ENCODE measurements at regions not wholly inside any gene's neighbourhood (a gene's known extent, or its start where the extent isn't known, plus 50 kb on each side); places are given as distances from the start of the nearest gene placed in this dataset.
A peak's percentile ranks its signal among the peaks of the same experiment; 100 is the strongest.

DNA sequence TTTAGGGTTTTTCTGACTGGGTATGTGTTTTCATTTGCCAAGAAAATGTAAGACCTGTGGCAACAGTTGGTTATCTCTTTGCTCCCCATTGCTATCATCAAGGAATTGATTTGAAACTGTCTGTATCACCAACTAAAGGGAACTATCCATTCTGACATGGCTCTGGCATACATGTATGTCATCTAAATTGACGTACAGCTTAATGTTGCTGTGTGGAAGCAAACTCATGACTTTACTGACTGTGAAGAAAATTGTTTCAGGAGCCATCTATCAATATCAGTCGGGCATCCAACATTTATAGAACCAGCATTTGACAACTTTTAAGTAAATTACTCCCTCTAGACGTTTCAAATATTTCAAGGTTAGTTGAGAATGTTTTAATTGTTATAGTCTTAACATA lies 555.8 kb upstream of the EPHA7 start:
- H3K4me3 ChIP-seq (replicated peaks in 1 of 4; ENCODE audit: control extremely low read depth in 1 of 4, insufficient read depth in 1 of 4, low read depth in 3 of 4, low read length in 4 of 4): no peak overlapping the region
- TF ChIP-seq, protein P1, sequence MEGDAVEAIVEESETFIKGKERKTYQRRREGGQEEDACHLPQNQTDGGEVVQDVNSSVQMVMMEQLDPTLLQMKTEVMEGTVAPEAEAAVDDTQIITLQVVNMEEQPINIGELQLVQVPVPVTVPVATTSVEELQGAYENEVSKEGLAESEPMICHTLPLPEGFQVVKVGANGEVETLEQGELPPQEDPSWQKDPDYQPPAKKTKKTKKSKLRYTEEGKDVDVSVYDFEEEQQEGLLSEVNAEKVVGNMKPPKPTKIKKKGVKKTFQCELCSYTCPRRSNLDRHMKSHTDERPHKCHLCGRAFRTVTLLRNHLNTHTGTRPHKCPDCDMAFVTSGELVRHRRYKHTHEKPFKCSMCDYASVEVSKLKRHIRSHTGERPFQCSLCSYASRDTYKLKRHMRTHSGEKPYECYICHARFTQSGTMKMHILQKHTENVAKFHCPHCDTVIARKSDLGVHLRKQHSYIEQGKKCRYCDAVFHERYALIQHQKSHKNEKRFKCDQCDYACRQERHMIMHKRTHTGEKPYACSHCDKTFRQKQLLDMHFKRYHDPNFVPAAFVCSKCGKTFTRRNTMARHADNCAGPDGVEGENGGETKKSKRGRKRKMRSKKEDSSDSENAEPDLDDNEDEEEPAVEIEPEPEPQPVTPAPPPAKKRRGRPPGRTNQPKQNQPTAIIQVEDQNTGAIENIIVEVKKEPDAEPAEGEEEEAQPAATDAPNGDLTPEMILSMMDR (conservative IDR thresholded peaks at IDR 0.05 in 1 of 2, IDR thresholded peaks at IDR 0.05 in 1 of 2; ENCODE audit: low read depth in 1 of 2, low read length in 2 of 2): no peak
- no peak for TF ChIP-seq EZH2 (IDR thresholded peaks at IDR 0.05; ENCODE audit: low read length, missing control alignments)
- DNase-seq (ENCODE audit: low read depth in 2 of 2): no peak
- H3K9me3 ChIP-seq (ENCODE audit: control insufficient read depth, insufficient read depth, low read depth, low read length): no peaks in the 10 kb centered on the region
- no peaks in the 10 kb centered on the region for H3K79me2 ChIP-seq (ENCODE audit: control insufficient read depth, insufficient read depth, low read length)
- no peak overlapping the region for H3K9ac ChIP-seq (ENCODE audit: insufficient read depth, low read length)
- no peaks in the 10 kb centered on the region for H3K27me3 ChIP-seq (ENCODE audit: control insufficient read depth, insufficient read depth, low read length)
- no peak overlapping the region for H3K4me2 ChIP-seq (ENCODE audit: extremely low read depth, insufficient read depth, low read length)
- H3K27ac ChIP-seq (ENCODE audit: insufficient read depth, low read length): no peak overlapping the region
- H2AFZ ChIP-seq (ENCODE audit: low read length): no peak overlapping the region
- H3K4me1 ChIP-seq (ENCODE audit: control insufficient read depth, extremely low read depth, insufficient read depth, low read length): no peaks in the 10 kb centered on the region
- no peaks in the 10 kb centered on the region for H3K36me3 ChIP-seq (ENCODE audit: control insufficient read depth, insufficient read depth, low read length)
- no peaks in the 10 kb centered on the region for H4K20me1 ChIP-seq (ENCODE audit: control insufficient read depth, extremely low read depth, insufficient read depth, low read length)

DNA sequence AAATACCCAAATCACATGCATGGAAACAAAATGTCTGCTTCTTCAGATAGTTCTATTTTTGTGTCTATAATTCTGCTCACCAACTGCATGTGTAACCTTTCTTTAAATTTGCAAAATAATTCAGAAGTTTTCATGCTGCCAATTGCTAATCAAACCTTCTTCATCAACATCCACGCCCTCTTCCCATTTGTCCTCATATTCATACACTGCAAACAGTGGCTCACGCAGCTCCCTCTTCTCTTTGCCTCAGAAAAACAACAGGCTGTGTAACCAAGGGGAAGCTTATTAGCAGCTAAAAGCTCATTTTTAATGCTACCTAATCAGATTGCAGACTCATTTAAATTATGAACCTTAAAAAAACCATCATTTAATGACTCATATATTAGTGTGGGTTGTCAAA lies 555.0 kb upstream of the EPHA7 start:
- Histone ChIP-seq H3K27ac (ENCODE audit: insufficient read depth, low read length) (no peak overlapping the region), H3K4me2 (ENCODE audit: extremely low read depth, insufficient read depth, low read length) (no peak overlapping the region), H3K9ac (ENCODE audit: insufficient read depth, low read length) (no peak overlapping the region), H3K4me3 (replicated peaks in 1 of 4; ENCODE audit: control extremely low read depth in 1 of 4, insufficient read depth in 1 of 4, low read depth in 3 of 4, low read length in 4 of 4) (no peak overlapping the region), H4K20me1 (ENCODE audit: control insufficient read depth, extremely low read depth, insufficient read depth, low read length) (no peaks in the 10 kb centered on the region), H2AFZ (ENCODE audit: low read length) (no peak overlapping the region), H3K36me3 (ENCODE audit: control insufficient read depth, insufficient read depth, low read length) (no peaks in the 10 kb centered on the region), H3K27me3 (ENCODE audit: control insufficient read depth, insufficient read depth, low read length) (no peaks in the 10 kb centered on the region), H3K79me2 (ENCODE audit: control insufficient read depth, insufficient read depth, low read length) (no peaks in the 10 kb centered on the region), H3K4me1 (ENCODE audit: control insufficient read depth, extremely low read depth, insufficient read depth, low read length) (no peaks in the 10 kb centered on the region), H3K9me3 (ENCODE audit: control insufficient read depth, insufficient read depth, low read depth, low read length) (no peaks in the 10 kb centered on the region)
- TF ChIP-seq, protein P1 (conservative IDR thresholded peaks at IDR 0.05 in 1 of 2, IDR thresholded peaks at IDR 0.05 in 1 of 2; ENCODE audit: low read depth in 1 of 2, low read length in 2 of 2): no peak
- TF ChIP-seq EZH2 (IDR thresholded peaks at IDR 0.05; ENCODE audit: low read length, missing control alignments): no peak
- DNase-seq (ENCODE audit: low read depth in 2 of 2): no peak

DNA sequence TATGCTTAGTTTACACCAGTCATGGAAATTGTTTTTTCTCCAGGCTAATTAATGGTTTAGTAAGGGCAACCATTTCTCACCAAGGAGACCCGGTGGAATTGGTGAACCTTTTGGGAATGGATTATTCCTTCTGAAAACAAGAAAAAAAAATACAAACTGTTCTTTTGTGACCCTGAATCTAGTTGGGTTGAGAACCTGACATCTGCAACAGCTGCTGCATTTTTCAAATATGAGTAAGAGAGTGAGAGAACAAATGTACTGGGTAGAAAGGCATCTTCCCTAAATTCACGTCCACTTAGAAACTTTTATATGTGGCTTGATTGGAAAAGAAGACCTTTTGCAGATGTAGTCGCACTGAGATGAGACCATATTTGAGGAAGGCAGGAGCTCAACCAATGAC lies 553.4 kb upstream of the EPHA7 start:
- H4K20me1 ChIP-seq (ENCODE audit: control insufficient read depth, extremely low read depth, insufficient read depth, low read length): no peaks in the 10 kb centered on the region
- TF ChIP-seq EZH2 (IDR thresholded peaks at IDR 0.05; ENCODE audit: low read length, missing control alignments): no peak
- TF ChIP-seq, protein P1 (conservative IDR thresholded peaks at IDR 0.05 in 1 of 2, IDR thresholded peaks at IDR 0.05 in 1 of 2; ENCODE audit: low read depth in 1 of 2, low read length in 2 of 2): no peak
- H3K27me3 ChIP-seq (ENCODE audit: control insufficient read depth, insufficient read depth, low read length): no peaks in the 10 kb centered on the region
- no peak overlapping the region for H2AFZ ChIP-seq (ENCODE audit: low read length)
- no peak overlapping the region for H3K27ac ChIP-seq (ENCODE audit: insufficient read depth, low read length)
- no peak overlapping the region for H3K9ac ChIP-seq (ENCODE audit: insufficient read depth, low read length)
- H3K36me3 ChIP-seq (ENCODE audit: control insufficient read depth, insufficient read depth, low read length): no peaks in the 10 kb centered on the region
- no peaks in the 10 kb centered on the region for H3K9me3 ChIP-seq (ENCODE audit: control insufficient read depth, insufficient read depth, low read depth, low read length)
- H3K4me2 ChIP-seq (ENCODE audit: extremely low read depth, insufficient read depth, low read length): no peak overlapping the region
- H3K79me2 ChIP-seq (ENCODE audit: control insufficient read depth, insufficient read depth, low read length): no peaks in the 10 kb centered on the region
- H3K4me1 ChIP-seq (ENCODE audit: control insufficient read depth, extremely low read depth, insufficient read depth, low read length): no peaks in the 10 kb centered on the region
- DNase-seq (ENCODE audit: low read depth in 2 of 2): peak in 1 of 2 donors; percentile 42
- H3K4me3 ChIP-seq (replicated peaks in 1 of 4; ENCODE audit: control extremely low read depth in 1 of 4, insufficient read depth in 1 of 4, low read depth in 3 of 4, low read length in 4 of 4): no peak overlapping the region
